NCI-H460 (cell line): ENCODE measurements at regions not wholly inside any gene's neighbourhood (a gene's known extent, or its start where the extent isn't known, plus 50 kb on each side); places are given as distances from the start of the nearest gene placed in this dataset.

Source experiments
- DNase-seq: peaks from one replicate; pipeline ENCODE4 v3.0.0-alpha.2; 2016; ENCODE audit warnings: low read depth; ENCODE audit errors: extremely low read depth

DNA sequence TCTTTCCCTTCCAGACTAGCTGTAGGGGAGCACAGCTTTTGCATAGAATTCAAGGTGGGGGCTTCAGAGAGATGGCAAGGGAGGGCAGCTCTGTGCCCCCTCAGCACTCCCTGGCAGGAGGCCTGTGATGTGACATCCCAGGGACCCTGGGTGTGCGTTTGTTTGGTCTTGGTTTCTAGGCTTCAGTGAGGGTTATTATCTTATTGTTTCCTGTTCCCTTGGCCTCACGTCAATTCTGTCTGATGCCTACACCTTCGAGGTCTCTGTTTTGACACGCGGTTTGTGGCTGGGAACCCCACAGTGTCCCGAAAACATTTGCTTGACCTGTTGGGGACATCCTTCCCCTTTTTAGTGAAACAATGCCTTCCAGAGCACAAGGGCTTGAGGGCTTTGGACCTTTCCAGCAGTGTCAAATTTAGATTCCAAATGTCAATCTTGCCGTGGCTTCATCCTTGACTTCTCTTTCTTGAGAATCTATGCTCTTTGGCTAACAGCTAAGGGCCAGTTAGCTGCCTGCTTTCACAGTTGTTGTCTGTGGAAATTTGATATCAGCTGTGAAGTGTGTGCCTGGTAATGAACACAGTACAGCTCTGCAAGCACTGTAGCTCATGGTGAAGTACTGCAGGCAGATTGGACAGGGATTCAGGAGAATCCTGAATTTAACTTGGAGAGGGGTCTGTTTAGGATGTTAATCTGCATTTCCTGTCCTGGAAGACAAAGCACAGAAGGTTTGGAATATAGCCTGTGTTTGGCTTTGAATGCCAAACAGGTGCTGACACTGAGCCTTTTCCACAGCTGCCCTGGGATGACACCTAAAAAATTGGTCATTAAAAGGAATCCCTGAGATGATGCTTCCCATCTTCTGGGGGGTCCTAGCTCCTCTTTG is 108.2 kb upstream of the CXCR4 start:
- DNase-seq = no peak

DNA sequence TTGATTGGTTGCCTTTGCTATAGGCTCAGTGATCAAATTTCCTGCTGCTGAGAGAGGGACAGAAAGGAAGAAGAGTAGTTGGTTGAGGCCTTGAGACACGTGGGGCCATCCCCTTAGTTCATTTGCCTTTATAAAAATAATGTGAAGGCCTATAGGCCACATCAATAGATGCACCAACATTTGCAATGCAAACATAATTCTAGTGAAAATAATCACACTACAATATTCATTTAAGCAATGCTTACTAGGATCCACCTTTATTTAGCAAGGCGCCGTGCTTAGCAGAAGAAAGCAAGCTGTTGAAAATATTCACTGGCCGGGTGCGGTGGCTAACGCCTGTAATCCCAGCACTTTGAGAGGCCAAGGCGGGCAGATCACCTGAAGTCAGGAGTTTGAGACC is 105.3 kb upstream of the CXCR4 start:
- DNase-seq = no peak

DNA sequence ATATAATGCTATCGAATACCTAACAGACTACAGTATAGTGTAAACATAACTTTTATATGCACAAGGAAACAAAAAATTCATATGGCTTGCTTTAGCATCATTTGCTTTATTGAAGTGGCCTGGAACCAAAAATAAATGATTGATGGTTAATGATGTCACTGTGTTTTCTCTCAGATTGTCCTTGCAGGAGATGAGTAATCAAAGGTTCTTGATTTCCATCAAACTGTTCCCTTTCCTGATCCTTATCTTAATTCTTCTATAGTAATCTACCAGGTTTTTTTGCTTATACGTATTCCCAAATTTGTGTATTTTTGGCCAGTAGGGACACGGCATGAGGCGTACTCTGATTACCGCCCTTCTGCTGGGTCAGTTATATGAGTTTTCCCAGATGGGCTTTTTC is 104.9 kb upstream of the CXCR4 start:
- no peak for DNase-seq

DNA sequence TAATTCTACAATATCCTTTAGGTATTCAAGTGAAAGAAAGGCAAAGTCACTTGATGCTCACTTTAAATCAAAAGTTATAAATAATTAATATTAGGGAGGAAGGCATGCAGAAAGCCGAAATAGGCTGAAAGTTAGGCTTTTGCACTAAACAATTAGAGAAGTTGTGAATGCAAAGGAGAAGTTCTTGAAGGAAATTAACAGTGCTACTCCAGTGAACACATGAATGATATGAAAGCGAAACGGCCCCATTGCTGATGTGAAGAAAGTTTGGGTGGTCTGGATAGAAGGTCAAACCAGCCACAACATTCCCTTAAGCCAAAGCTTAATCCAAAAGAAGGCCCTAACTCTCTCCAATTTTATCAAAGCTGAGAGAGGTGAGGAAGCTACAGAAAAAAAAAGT is 103.1 kb upstream of the CXCR4 start:
- DNase-seq = no peak

- no peak for DNase-seq
Measured at GRCh38 chr2:136219963-136220362, 102.0 kb upstream of the CXCR4 start.

- no peak for DNase-seq
Measured at GRCh38 chr2:136219341-136219740, 101.4 kb upstream of the CXCR4 start.

- DNase-seq = no peak
Measured at GRCh38 chr2:136217996-136218395, 100.0 kb upstream of the CXCR4 start.

- DNase-seq = no peak
Measured at GRCh38 chr2:136215908-136216472, 98.0 kb upstream of the CXCR4 start.

DNA sequence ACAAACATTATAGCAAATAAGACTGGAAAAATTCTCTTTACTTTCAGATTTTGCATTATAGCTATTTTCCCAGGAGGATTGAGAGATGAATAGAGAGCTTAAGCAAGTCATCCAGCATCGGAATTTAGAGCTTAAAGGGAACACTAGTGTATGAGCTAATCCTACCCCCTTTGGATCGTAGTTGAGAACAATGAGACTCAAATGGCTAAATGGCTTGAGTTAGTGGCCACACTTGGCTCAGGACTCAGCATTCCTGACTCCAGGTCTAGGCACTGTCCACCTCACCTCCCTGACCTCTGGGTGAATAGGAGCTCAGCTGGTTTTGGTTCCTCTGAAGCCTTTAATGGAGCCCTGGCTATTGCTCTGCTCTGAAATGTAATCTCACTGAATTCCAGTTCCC is 97.5 kb upstream of the CXCR4 start:
- no peak for DNase-seq

GRCh38 chr2:136214307-136215200 is 96.6 kb upstream of the CXCR4 start:
- DNase-seq = no peak

DNA sequence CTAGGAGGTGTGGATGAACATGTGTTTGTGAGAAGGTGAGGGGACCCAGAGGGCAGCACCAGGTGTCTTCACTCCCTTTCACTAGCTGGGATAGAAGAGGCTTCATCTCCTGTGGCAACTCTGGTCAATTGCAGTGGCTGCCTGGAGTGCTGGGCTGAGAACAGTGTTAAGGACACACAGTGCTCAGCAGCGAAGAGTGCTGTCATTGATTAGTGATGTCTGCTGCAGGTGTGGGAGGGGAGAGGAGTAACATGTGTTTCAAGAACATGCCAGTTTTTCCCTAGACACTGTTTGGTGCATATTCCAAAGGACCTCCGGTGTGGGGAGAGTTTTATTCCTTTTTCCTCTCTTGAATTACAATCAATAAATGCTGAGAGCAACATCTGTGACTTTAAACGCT is 95.9 kb upstream of the CXCR4 start:
- DNase-seq = no peak

- DNase-seq = no peak
Measured at GRCh38 chr2:136212426-136213378, 94.8 kb upstream of the CXCR4 start.

- no peak for DNase-seq
Measured at GRCh38 chr2:136211701-136212100, 93.8 kb upstream of the CXCR4 start.

GRCh38 chr2:136210822-136211221 is 92.9 kb upstream of the CXCR4 start:
- no peak for DNase-seq

- no peak for DNase-seq
Measured at GRCh38 chr2:136210455-136210805, 92.5 kb upstream of the CXCR4 start.

GRCh38 chr2:136209561-136210454 is 91.9 kb upstream of the CXCR4 start:
- DNase-seq = no peak

DNA sequence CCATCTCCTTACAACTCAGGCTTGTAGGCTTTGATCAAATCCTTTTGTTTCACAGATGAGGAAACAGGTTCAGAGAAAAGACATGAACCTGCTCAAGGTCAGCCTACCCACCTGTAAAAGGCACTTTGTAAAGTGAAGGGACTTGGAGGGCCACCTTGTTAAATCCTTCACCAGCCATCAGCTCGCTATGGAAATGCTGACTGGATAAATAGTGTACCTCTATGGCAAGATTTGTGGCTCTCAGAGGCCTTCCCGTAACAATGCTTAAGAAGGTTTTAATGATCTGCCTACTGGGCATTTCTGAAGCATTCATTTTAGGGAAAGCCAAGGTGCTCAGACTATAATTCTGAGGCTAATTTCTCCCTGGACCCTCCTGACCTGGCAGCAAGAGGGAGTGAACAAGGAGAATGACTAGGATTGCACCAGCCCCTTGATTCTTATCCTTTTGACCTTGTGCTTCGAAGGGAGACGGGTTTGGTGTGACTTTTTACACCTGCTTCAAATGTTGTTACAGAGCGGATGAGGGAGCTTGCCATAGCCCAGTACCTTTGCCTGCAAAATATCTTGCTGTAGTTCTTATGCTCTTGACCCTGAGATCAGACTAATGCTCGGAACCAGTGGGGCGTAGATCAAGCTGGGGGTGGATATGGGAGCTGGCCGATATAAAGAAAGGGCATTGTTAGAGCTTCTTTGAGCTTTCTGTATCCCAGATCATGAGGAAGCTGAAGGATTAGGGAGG is 90.9 kb upstream of the CXCR4 start:
- DNase-seq = no peak

DNA sequence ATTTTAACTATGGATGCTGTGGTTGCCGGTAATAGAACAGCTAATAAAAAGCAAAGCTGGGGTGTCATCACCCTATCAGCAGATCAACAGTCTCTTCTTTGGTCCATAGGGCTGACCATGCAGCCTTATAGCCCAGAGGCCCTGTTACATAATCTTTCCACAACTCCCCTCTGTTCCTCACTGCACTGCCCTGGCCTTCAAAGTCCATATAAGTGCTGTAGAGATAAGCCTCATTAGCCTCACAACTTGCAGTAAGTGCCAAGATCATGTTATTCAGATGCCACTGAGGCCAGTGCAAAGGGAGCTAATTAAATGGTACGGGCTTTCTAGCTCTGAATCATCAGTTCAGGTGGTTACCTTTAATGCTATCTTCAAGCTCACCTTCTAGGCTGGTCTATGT is 89.7 kb upstream of the CXCR4 start:
- DNase-seq = no peak
